Nephron (organoid): ENCODE measurements at regions not wholly inside any gene's neighbourhood (a gene's known extent, or its start where the extent isn't known, plus 50 kb on each side); places are given as distances from the start of the nearest gene placed in this dataset.

Experiments
- H3K27ac Mint-ChIP-seq, 3 experiments: 2 replicates each; pipeline ENCODE4 v1.8.0; 2020; ENCODE audit warnings: mixed read lengths in 3 of 3, mild to moderate bottlenecking in 2 of 3, moderate library complexity in 1 of 3
- H3K27me3 Mint-ChIP-seq: 2 replicates; pipeline ENCODE4 v1.8.0; 2021; ENCODE audit warnings: low read depth, mild to moderate bottlenecking, moderate library complexity, mixed read lengths
- H3K36me3 Mint-ChIP-seq: 2 replicates; pipeline ENCODE4 v1.8.0; 2020; ENCODE audit warnings: low read depth, mixed read lengths
- H3K4me1 Mint-ChIP-seq: 2 replicates; pipeline ENCODE4 v1.8.0; 2020; ENCODE audit warnings: mixed read lengths
- H3K4me3 Mint-ChIP-seq, 3 experiments: 2 replicates each; pipeline ENCODE4 v1.8.0; 2020; ENCODE audit warnings: mild to moderate bottlenecking in 3 of 3, mixed read lengths in 3 of 3, moderate library complexity in 2 of 3
- H3K9me3 Mint-ChIP-seq: 2 replicates; pipeline ENCODE4 v1.8.0; 2020; ENCODE audit warnings: mixed read lengths
- CTCF ChIP-seq, 3 experiments: fragments of 200-600 bp; sonication (generic); IDR thresholded peaks; one replicate each; pipeline ENCODE4 v1.5.0; 2021; ENCODE audit warnings: antibody characterized with exemption in 3 of 3; ENCODE audit not compliant: unreplicated experiment in 3 of 3

- peaks cover 3% of the 10 kb centered on the region for H3K27me3 Mint-ChIP-seq
- H3K4me3 Mint-ChIP-seq: no peak overlapping the region
- no peaks in the 10 kb centered on the region for H3K36me3 Mint-ChIP-seq
- peak overlapping the region in 2 of 3 experiments; percentile 14 to 55 for H3K27ac Mint-ChIP-seq
- TF ChIP-seq CTCF (IDR thresholded peaks at IDR 0.05; ENCODE audit: unreplicated experiment in 3 of 3): no peak
- peaks cover 2% of the 10 kb centered on the region for H3K9me3 Mint-ChIP-seq
- peaks cover 53% of the 10 kb centered on the region for H3K4me1 Mint-ChIP-seq
Measured at GRCh38 chr9:16217943-16218701, 652.3 kb downstream of the BNC2 start.

- no peak for TF ChIP-seq CTCF (IDR thresholded peaks at IDR 0.05; ENCODE audit: unreplicated experiment in 3 of 3)
- Mint-ChIP-seq H3K4me1 (peaks cover 21% of the 10 kb centered on the region), H3K27me3 (no peaks in the 10 kb centered on the region), H3K4me3 (no peak overlapping the region), H3K9me3 (peaks cover 21% of the 10 kb centered on the region), H3K36me3 (no peaks in the 10 kb centered on the region), H3K27ac (peak overlapping the region; percentile 70 to 89 (median 73))
Measured at GRCh38 chr9:16221366-16221765, 649.1 kb downstream of the BNC2 start.

- peak overlapping the region; percentile 70 to 89 (median 73) for H3K27ac Mint-ChIP-seq
- H3K4me1 Mint-ChIP-seq: peaks cover 18% of the 10 kb centered on the region
- H3K4me3 Mint-ChIP-seq: no peak overlapping the region
- peaks cover 25% of the 10 kb centered on the region for H3K9me3 Mint-ChIP-seq
- no peaks in the 10 kb centered on the region for H3K36me3 Mint-ChIP-seq
- no peak for TF ChIP-seq CTCF (IDR thresholded peaks at IDR 0.05; ENCODE audit: unreplicated experiment in 3 of 3)
- no peaks in the 10 kb centered on the region for H3K27me3 Mint-ChIP-seq
Measured at GRCh38 chr9:16221822-16222547, 648.5 kb downstream of the BNC2 start.

GRCh38 chr9:16223074-16223871, 647.2 kb downstream of the BNC2 start:
- Mint-ChIP-seq H3K27me3 (no peaks in the 10 kb centered on the region), H3K4me3 (no peak overlapping the region), H3K36me3 (no peaks in the 10 kb centered on the region), H3K4me1 (peaks cover 18% of the 10 kb centered on the region), H3K9me3 (peaks cover 29% of the 10 kb centered on the region), H3K27ac (no peak overlapping the region)
- TF ChIP-seq CTCF (IDR thresholded peaks at IDR 0.05; ENCODE audit: unreplicated experiment in 3 of 3): no peak

GRCh38 chr9:16230731-16231130, 639.7 kb downstream of the BNC2 start:
- no peaks in the 10 kb centered on the region for H3K36me3 Mint-ChIP-seq
- no peak overlapping the region for H3K4me3 Mint-ChIP-seq
- no peak overlapping the region for H3K27ac Mint-ChIP-seq
- H3K9me3 Mint-ChIP-seq: peaks cover 17% of the 10 kb centered on the region
- H3K4me1 Mint-ChIP-seq: no peaks in the 10 kb centered on the region
- H3K27me3 Mint-ChIP-seq: no peaks in the 10 kb centered on the region
- no peak for TF ChIP-seq CTCF (IDR thresholded peaks at IDR 0.05; ENCODE audit: unreplicated experiment in 3 of 3)
